ENCODE measurements at regions not wholly inside any gene's neighbourhood (a gene's known extent, or its start where the extent isn't known, plus 50 kb on each side); places are given as distances from the start of the nearest gene placed in this dataset.

DNA sequence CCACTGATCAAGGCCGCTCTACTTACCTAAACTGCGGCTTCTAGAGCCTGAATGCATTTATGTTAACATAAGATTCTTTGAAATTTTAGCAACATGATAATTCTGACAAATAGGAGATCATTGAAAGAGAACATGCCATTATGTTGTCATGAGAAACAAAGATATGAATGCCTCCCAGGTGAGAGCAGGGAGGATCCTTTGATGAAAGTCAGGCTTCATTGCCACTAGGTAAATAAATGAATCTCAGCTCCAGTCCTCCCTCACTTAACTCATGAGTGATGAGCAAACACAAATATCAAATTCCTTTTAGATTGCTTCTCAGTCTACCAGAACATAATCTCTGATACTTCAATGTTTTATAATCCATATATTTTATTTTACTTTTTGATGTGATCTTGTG is 463.2 kb upstream of the CDH7 start:
- TF ChIP-seq CTCF (IDR thresholded peaks at IDR 0.05; ENCODE audit: borderline replicate concordance, extremely low read depth, low read length, poor library complexity, severe bottlenecking), result no peak
- TF ChIP-seq EZH2 (IDR thresholded peaks at IDR 0.05; ENCODE audit: borderline replicate concordance, low read depth, low read length, severe bottlenecking), result no peak

Data from DND-41 (cell line).